GM12878 (cell line): ENCODE measurements at regions not wholly inside any gene's neighbourhood (a gene's known extent, or its start where the extent isn't known, plus 50 kb on each side); places are given as distances from the start of the nearest gene placed in this dataset.

ENCODE experiments used
- ATAC-seq: fragments of 200-7000 bp; cut with Tn5 transposase; 3 replicates; pipeline ENCODE4 v1.9.1; 2020; ENCODE audit warnings: mild to moderate bottlenecking, moderate library complexity
- BruUV-seq: library from RNA; stranded (reverse); fragments of 400-500 nt; replicated peaks from 2 replicates; lab custom pipeline; 2021; lab: Mats Ljungman, UMichigan
- CTCF ChIA-PET: fragments of 300-600 bp; sonication (Branson Sonifier 250); formaldehyde crosslinking; extraction: SDS; loops from one replicate; lab custom pipeline; 2021; ENCODE audit warnings: inconsistent platforms; lab: Yijun Ruan, JAX
- POLR2A ChIA-PET: fragments of 350-600 bp; formaldehyde crosslinking; extraction: SDS; loops from one replicate; lab custom pipeline; 2021; ENCODE audit warnings: inconsistent platforms; lab: Charles Lee
- RAD21 ChIA-PET: fragments of 300-600 bp; sonication (Branson Sonifier 250); formaldehyde crosslinking; loops from one replicate; lab custom pipeline; 2023; ENCODE audit warnings: antibody characterized with exemption; ENCODE audit not compliant: unreplicated experiment; lab: Charles Lee
- SMC1A ChIA-PET: fragments of 300-600 bp; sonication (Branson Sonifier 250); formaldehyde crosslinking; loops from one replicate; lab custom pipeline; 2023; ENCODE audit not compliant: unreplicated experiment, uncharacterized antibody; lab: Charles Lee
- DNase-seq: peaks from one replicate; pipeline ENCODE4 v3.0.0-alpha.2; 2011; ENCODE audit warnings: low read depth, low spot score
- FAIRE-seq: peaks from 3 replicates; lab custom pipeline; 2011; peaks lifted over from hg19 to GRCh38; lab: Jason Lieb, UNC
- H2AFZ ChIP-seq: 2 replicates; pipeline ENCODE4 v1.6.0; 2011; ENCODE audit warnings: low read depth, low read length, control low read depth; ENCODE audit not compliant: control insufficient read depth
- H3K27ac ChIP-seq: 2 replicates; pipeline ENCODE4 v1.5.1; 2011; ENCODE audit warnings: control low read depth; ENCODE audit not compliant: control insufficient read depth, insufficient read depth
- H3K27me3 ChIP-seq, 2 experiments: replicated peaks in 1 of 2; 2 replicates each; pipeline versions ENCODE4 v1.6.0 to v1.6.1; 2011; ENCODE audit warnings: low read length in 1 of 2; ENCODE audit not compliant: control insufficient read depth in 2 of 2, insufficient read depth in 2 of 2
- H3K36me3 ChIP-seq, 2 experiments: 2 replicates each; pipeline ENCODE4 v1.5.1; 2011; ENCODE audit warnings: low read length in 1 of 2; ENCODE audit not compliant: control insufficient read depth in 2 of 2, insufficient read depth in 2 of 2
- H3K4me1 ChIP-seq: 2 replicates; pipeline ENCODE4 v1.6.1; 2011; ENCODE audit warnings: mild to moderate bottlenecking, low read length, moderate library complexity, mixed read lengths; ENCODE audit not compliant: control insufficient read depth, insufficient read depth
- H3K4me2 ChIP-seq: 2 replicates; pipeline ENCODE4 v1.6.0; 2011; ENCODE audit warnings: control low read depth; ENCODE audit not compliant: control insufficient read depth, insufficient read depth
- H3K4me3 ChIP-seq: fragments of 200-600 bp; sonication (generic); 2 replicates; pipeline ENCODE4 v1.5.1; 2016
- H3K79me2 ChIP-seq: 2 replicates; pipeline ENCODE4 v1.6.0; 2011; ENCODE audit warnings: low read length; ENCODE audit not compliant: control insufficient read depth, insufficient read depth
- H3K9ac ChIP-seq: 2 replicates; pipeline ENCODE4 v1.8.0; 2011; ENCODE audit warnings: low read length, control low read depth, mixed read lengths; ENCODE audit not compliant: control insufficient read depth, insufficient read depth
- H3K9me3 ChIP-seq: replicated peaks from 3 replicates; pipeline ENCODE4 v1.5.1; 2011; ENCODE audit warnings: mild to moderate bottlenecking, low read length; ENCODE audit not compliant: control insufficient read depth, insufficient read depth
- H4K20me1 ChIP-seq: 2 replicates; pipeline ENCODE4 v1.6.0; 2011; ENCODE audit not compliant: control insufficient read depth, insufficient read depth
- BRCA1 ChIP-seq: IDR thresholded peaks from 2 replicates; pipeline ENCODE4 v1.6.1; 2011; ENCODE audit warnings: low read depth, low read length, improper control_type of control experiment
- CHD4 ChIP-seq: fragments of 200-600 bp; sonication (generic); IDR thresholded peaks from 2 replicates; pipeline ENCODE4 v1.6.1; 2016; ENCODE audit warnings: mild to moderate bottlenecking
- EGR1 ChIP-seq, 2 experiments: IDR thresholded peaks; 1 replicate in 1 of 2; 2 replicates in 1 of 2; pipeline ENCODE4 v1.6.1; 2011 to 2012; ENCODE audit warnings: low read depth in 2 of 2, low read length in 2 of 2, borderline replicate concordance in 1 of 2, mild to moderate bottlenecking in 1 of 2, moderate library complexity in 1 of 2
- ETV6 ChIP-seq, 2 experiments: fragments of 450-650 bp in 1 of 2; IDR thresholded peaks in 1 of 2; conservative IDR thresholded peaks in 1 of 2; 2 replicates each; pipeline ENCODE4 v1.6.1; 2014; ENCODE audit warnings: antibody characterized with exemption in 1 of 2, borderline replicate concordance in 1 of 2, low read depth in 1 of 2, mild to moderate bottlenecking in 1 of 2, moderate library complexity in 1 of 2
- EZH2 ChIP-seq: IDR thresholded peaks from 2 replicates; pipeline ENCODE4 v1.6.1; 2012; ENCODE audit warnings: low read depth, mild to moderate bottlenecking, control low read depth, inconsistent platforms, low read length, borderline replicate concordance; ENCODE audit not compliant: control insufficient read depth
- NR2C1 ChIP-seq: fragments of 450-650 bp; IDR thresholded peaks from 2 replicates; pipeline ENCODE4 v1.6.1; 2017; ENCODE audit warnings: antibody characterized with exemption, mild to moderate bottlenecking, moderate library complexity
- NR2C2 ChIP-seq: IDR thresholded peaks from 2 replicates; pipeline ENCODE4 v1.6.1; 2011; ENCODE audit warnings: borderline replicate concordance, low read depth; ENCODE audit not compliant: control insufficient read depth, insufficient read length
- PAX8 ChIP-seq: fragments of 450-650 bp; IDR thresholded peaks from 2 replicates; pipeline ENCODE4 v1.6.1; 2017; ENCODE audit warnings: mild to moderate bottlenecking, moderate library complexity
- RAD51 ChIP-seq: fragments of 450-650 bp; IDR thresholded peaks from 2 replicates; pipeline ENCODE4 v1.6.1; 2016; ENCODE audit warnings: moderate library complexity, mild to moderate bottlenecking, inconsistent platforms
- SIN3A ChIP-seq: IDR thresholded peaks from 2 replicates; pipeline ENCODE4 v1.6.1; 2012; ENCODE audit warnings: low read depth, low read length, improper control_type of control experiment
- SREBF1 ChIP-seq: IDR thresholded peaks from 2 replicates; pipeline ENCODE4 v1.6.1; 2012; ENCODE audit warnings: mild to moderate bottlenecking, low read length
- STAT3 ChIP-seq: IDR thresholded peaks from 2 replicates; pipeline ENCODE4 v1.6.1; 2011; ENCODE audit warnings: low read depth, low read length, improper control_type of control experiment
- TCF12 ChIP-seq: IDR thresholded peaks from 2 replicates; pipeline ENCODE4 v1.6.1; 2011; ENCODE audit warnings: low read depth, mild to moderate bottlenecking, low read length
- WGBS: methylation state at CpG from one replicate; pipeline ENCODE4 v1.1.6; 2016; ENCODE audit warnings: low lambda C conversion rate; ENCODE audit not compliant: insufficient replicate concordance, insufficient coverage; ENCODE audit errors: missing lambda C conversion rate; 5-methylcytosine and 5-hydroxymethylcytosine counted together
- in situ Hi-C: fragments of 300-500 bp; cut with MboI; formaldehyde crosslinking; loops from 9 replicates; pipeline ENCODE4 v1.14.3; 2018; ENCODE audit warnings: mixed read lengths
- intact Hi-C: fragments of 100-400 bp; cut with micrococcal nuclease; formaldehyde crosslinking; loops from one replicate; pipeline ENCODE4 v1.14.2; 2022; ENCODE audit not compliant: unreplicated experiment
- TF ChIP-seq, protein P1 (sequence below): IDR thresholded peaks from 2 replicates; pipeline ENCODE4 v1.6.1; 2011; ENCODE audit warnings: borderline replicate concordance, low read depth, mild to moderate bottlenecking, moderate library complexity, low read length; ENCODE audit not compliant: insufficient read depth, poor library complexity, severe bottlenecking
- TF ChIP-seq, protein P2 (sequence below): fragments of 450-650 bp; IDR thresholded peaks from 2 replicates; pipeline ENCODE4 v1.6.1; 2017; ENCODE audit warnings: mild to moderate bottlenecking, moderate library complexity
- TF ChIP-seq, protein P3 (sequence below): fragments of 450-650 bp; IDR thresholded peaks from 2 replicates; pipeline ENCODE4 v1.6.1; 2014; ENCODE audit warnings: mild to moderate bottlenecking
- TF ChIP-seq, protein P4 (sequence below): IDR thresholded peaks from 2 replicates; pipeline ENCODE4 v1.6.1; 2011; ENCODE audit warnings: borderline replicate concordance, low read depth, mild to moderate bottlenecking, moderate library complexity, mixed read lengths, low read length; ENCODE audit not compliant: insufficient read depth; ENCODE audit errors: extremely low read length

DNA sequence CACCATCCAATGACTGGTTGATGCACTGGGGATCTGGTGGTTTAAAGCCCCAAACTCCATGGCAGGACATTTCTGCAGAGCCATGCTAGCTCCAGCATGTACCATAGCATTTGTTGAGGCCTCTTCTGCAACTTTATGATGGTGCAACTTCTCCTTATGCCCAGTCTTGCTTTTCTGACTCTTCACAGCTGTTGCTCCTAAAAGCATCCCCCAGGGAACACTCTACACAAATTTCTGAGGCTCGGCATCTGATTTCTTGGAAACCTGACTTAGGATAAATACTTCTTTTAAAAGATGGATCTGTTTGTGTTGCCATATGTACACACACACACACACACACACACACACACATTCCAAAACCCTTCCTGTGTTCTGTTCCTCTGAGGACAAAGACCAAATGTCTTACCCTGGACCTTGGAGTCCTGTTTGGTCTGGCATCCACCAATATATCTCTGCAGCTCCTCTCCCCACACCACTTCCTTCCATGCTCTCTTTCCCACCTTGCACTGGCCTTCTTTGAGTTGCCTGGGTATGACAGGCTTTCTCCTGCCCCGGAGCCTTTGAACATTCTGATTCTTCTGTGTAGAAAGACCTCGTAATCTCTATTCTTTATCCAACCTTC lies 388.5 kb upstream of the ZNF507 start:
- Histone ChIP-seq H3K9ac (no peak overlapping the region), H3K9me3 (no peaks in the 10 kb centered on the region; the same call in 2 of the 3 replicates), H3K27me3 (no peaks in the 10 kb centered on the region), H3K4me2 (no peak overlapping the region), H3K79me2 (no peaks in the 10 kb centered on the region), H3K36me3 (no peaks in the 10 kb centered on the region), H3K27ac (no peak overlapping the region), H2AFZ (no peak overlapping the region), H3K4me3 (no peak overlapping the region), H4K20me1 (no peaks in the 10 kb centered on the region), H3K4me1 (no peaks in the 10 kb centered on the region)
- ChIA-PET SMC1A (interaction anchor here (1.0 kb wide), 1 partner anchor 20 kb away, joined by 3 read pairs; no protein-coding TSS in a partner anchor), POLR2A (no interaction called here), RAD21 (no interaction called here), CTCF (no interaction called here)
- FAIRE-seq (no peak), DNase-seq (no peak), ATAC-seq (no peak)
- WGBS, result 0% methylated on average over 3 of the region's 3 CpGs
- no TSS peak for BruUV-seq
- in situ Hi-C loops (no loop called here), intact Hi-C loops (no loop called here)
- TF ChIP-seq BRCA1 (no peak), STAT3 (no peak), SIN3A (no peak), EGR1 (IDR thresholded peaks at IDR 0.05; ENCODE audit: borderline replicate concordance in 1 of 2, low read depth in 2 of 2, low read length in 2 of 2) (no peak), EZH2 (no peak), CHD4 (no peak), NR2C2 (no peak), TCF12 (no peak), PAX8 (no peak), NR2C1 (no peak), RAD51 (no peak), SREBF1 (no peak), ETV6 (conservative IDR thresholded peaks at IDR 0.05 in 1 of 2, IDR thresholded peaks at IDR 0.05 in 1 of 2; ENCODE audit: borderline replicate concordance in 1 of 2, low read depth in 1 of 2) (no peak)
- TF ChIP-seq, protein P1, sequence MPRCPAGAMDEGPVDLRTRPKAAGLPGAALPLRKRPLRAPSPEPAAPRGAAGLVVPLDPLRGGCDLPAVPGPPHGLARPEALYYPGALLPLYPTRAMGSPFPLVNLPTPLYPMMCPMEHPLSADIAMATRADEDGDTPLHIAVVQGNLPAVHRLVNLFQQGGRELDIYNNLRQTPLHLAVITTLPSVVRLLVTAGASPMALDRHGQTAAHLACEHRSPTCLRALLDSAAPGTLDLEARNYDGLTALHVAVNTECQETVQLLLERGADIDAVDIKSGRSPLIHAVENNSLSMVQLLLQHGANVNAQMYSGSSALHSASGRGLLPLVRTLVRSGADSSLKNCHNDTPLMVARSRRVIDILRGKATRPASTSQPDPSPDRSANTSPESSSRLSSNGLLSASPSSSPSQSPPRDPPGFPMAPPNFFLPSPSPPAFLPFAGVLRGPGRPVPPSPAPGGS, result no peak
- TF ChIP-seq, protein P2, sequence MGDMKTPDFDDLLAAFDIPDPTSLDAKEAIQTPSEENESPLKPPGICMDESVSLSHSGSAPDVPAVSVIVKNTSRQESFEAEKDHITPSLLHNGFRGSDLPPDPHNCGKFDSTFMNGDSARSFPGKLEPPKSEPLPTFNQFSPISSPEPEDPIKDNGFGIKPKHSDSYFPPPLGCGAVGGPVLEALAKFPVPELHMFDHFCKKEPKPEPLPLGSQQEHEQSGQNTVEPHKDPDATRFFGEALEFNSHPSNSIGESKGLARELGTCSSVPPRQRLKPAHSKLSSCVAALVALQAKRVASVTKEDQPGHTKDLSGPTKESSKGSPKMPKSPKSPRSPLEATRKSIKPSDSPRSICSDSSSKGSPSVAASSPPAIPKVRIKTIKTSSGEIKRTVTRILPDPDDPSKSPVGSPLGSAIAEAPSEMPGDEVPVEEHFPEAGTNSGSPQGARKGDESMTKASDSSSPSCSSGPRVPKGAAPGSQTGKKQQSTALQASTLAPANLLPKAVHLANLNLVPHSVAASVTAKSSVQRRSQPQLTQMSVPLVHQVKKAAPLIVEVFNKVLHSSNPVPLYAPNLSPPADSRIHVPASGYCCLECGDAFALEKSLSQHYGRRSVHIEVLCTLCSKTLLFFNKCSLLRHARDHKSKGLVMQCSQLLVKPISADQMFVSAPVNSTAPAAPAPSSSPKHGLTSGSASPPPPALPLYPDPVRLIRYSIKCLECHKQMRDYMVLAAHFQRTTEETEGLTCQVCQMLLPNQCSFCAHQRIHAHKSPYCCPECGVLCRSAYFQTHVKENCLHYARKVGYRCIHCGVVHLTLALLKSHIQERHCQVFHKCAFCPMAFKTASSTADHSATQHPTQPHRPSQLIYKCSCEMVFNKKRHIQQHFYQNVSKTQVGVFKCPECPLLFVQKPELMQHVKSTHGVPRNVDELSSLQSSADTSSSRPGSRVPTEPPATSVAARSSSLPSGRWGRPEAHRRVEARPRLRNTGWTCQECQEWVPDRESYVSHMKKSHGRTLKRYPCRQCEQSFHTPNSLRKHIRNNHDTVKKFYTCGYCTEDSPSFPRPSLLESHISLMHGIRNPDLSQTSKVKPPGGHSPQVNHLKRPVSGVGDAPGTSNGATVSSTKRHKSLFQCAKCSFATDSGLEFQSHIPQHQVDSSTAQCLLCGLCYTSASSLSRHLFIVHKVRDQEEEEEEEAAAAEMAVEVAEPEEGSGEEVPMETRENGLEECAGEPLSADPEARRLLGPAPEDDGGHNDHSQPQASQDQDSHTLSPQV, result no peak
- TF ChIP-seq, protein P3, sequence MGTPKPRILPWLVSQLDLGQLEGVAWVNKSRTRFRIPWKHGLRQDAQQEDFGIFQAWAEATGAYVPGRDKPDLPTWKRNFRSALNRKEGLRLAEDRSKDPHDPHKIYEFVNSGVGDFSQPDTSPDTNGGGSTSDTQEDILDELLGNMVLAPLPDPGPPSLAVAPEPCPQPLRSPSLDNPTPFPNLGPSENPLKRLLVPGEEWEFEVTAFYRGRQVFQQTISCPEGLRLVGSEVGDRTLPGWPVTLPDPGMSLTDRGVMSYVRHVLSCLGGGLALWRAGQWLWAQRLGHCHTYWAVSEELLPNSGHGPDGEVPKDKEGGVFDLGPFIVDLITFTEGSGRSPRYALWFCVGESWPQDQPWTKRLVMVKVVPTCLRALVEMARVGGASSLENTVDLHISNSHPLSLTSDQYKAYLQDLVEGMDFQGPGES, result no peak
- TF ChIP-seq, protein P4, sequence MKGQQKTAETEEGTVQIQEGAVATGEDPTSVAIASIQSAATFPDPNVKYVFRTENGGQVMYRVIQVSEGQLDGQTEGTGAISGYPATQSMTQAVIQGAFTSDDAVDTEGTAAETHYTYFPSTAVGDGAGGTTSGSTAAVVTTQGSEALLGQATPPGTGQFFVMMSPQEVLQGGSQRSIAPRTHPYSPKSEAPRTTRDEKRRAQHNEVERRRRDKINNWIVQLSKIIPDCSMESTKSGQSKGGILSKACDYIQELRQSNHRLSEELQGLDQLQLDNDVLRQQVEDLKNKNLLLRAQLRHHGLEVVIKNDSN, result no peak
